ENCODE measurements at regions not wholly inside any gene's neighbourhood (a gene's known extent, or its start where the extent isn't known, plus 50 kb on each side); places are given as distances from the start of the nearest gene placed in this dataset.

- H3K27ac Mint-ChIP-seq (ENCODE audit: unreplicated experiment): no peak overlapping the region
- no peaks in the 10 kb centered on the region for H3K4me1 Mint-ChIP-seq (ENCODE audit: low read depth, unreplicated experiment)
- no peak overlapping the region for H3K4me3 Mint-ChIP-seq (ENCODE audit: low read depth, unreplicated experiment)
- BruUV-seq (replicated peaks): no TSS peak
- no peak for TF ChIP-seq CTCF (IDR thresholded peaks at IDR 0.05; ENCODE audit: unreplicated experiment)
- H3K36me3 Mint-ChIP-seq (ENCODE audit: insufficient read depth, unreplicated experiment): no peaks in the 10 kb centered on the region
- no peaks in the 10 kb centered on the region for H3K9me3 Mint-ChIP-seq (ENCODE audit: low read depth, unreplicated experiment)
- DNase-seq: no peak
- intact Hi-C loops (cut with micrococcal nuclease; ENCODE audit: unreplicated experiment): no loop called here
- H3K27me3 Mint-ChIP-seq (ENCODE audit: unreplicated experiment): no peaks in the 10 kb centered on the region
- CTCF ChIA-PET: no interaction called here
Measured at GRCh38 chr6:118715376-118715775, 64.0 kb upstream of the CEP85L start.

- intact Hi-C loops (cut with micrococcal nuclease; ENCODE audit: unreplicated experiment): no loop called here
- Mint-ChIP-seq H3K4me3 (ENCODE audit: low read depth, unreplicated experiment) (no peak overlapping the region), H3K27me3 (ENCODE audit: unreplicated experiment) (no peaks in the 10 kb centered on the region), H3K9me3 (ENCODE audit: low read depth, unreplicated experiment) (no peaks in the 10 kb centered on the region), H3K4me1 (ENCODE audit: low read depth, unreplicated experiment) (no peaks in the 10 kb centered on the region), H3K36me3 (ENCODE audit: insufficient read depth, unreplicated experiment) (no peaks in the 10 kb centered on the region), H3K27ac (ENCODE audit: unreplicated experiment) (no peak overlapping the region)
- TF ChIP-seq CTCF (IDR thresholded peaks at IDR 0.05; ENCODE audit: unreplicated experiment): no peak
- no TSS peak for BruUV-seq (replicated peaks)
- DNase-seq: no peak
- CTCF ChIA-PET: no interaction called here
Measured at GRCh38 chr6:118714756-118715155, 63.4 kb upstream of the CEP85L start.

- no TSS peak for BruUV-seq (replicated peaks)
- no peak overlapping the region for H3K27ac Mint-ChIP-seq (ENCODE audit: unreplicated experiment)
- no peak for DNase-seq
- H3K36me3 Mint-ChIP-seq (ENCODE audit: insufficient read depth, unreplicated experiment): peaks cover 9% of the 10 kb centered on the region
- H3K9me3 Mint-ChIP-seq (ENCODE audit: low read depth, unreplicated experiment): no peaks in the 10 kb centered on the region
- TF ChIP-seq CTCF (IDR thresholded peaks at IDR 0.05; ENCODE audit: unreplicated experiment): no peak
- no peaks in the 10 kb centered on the region for H3K27me3 Mint-ChIP-seq (ENCODE audit: unreplicated experiment)
- H3K4me1 Mint-ChIP-seq (ENCODE audit: low read depth, unreplicated experiment): peaks cover 11% of the 10 kb centered on the region
- CTCF ChIA-PET: no interaction called here
- intact Hi-C loops (cut with micrococcal nuclease; ENCODE audit: unreplicated experiment): no loop called here
- no peak overlapping the region for H3K4me3 Mint-ChIP-seq (ENCODE audit: low read depth, unreplicated experiment)
Measured at GRCh38 chr6:118712969-118713368, 61.6 kb upstream of the CEP85L start.

GRCh38 chr6:118710616-118711015, 59.2 kb upstream of the CEP85L start:
- Mint-ChIP-seq H3K9me3 (ENCODE audit: low read depth, unreplicated experiment) (no peaks in the 10 kb centered on the region), H3K4me1 (ENCODE audit: low read depth, unreplicated experiment) (peaks cover 27% of the 10 kb centered on the region), H3K36me3 (ENCODE audit: insufficient read depth, unreplicated experiment) (peaks cover 9% of the 10 kb centered on the region), H3K27me3 (ENCODE audit: unreplicated experiment) (no peaks in the 10 kb centered on the region), H3K27ac (ENCODE audit: unreplicated experiment) (no peak overlapping the region), H3K4me3 (ENCODE audit: low read depth, unreplicated experiment) (no peak overlapping the region)
- intact Hi-C loops (cut with micrococcal nuclease; ENCODE audit: unreplicated experiment): no loop called here
- CTCF ChIA-PET: interaction anchor here (1.3 kb wide), 1 partner anchor 10 kb away, joined by 3 read pairs; no protein-coding TSS in a partner anchor
- BruUV-seq (replicated peaks): no TSS peak
- TF ChIP-seq CTCF (IDR thresholded peaks at IDR 0.05; ENCODE audit: unreplicated experiment): no peak
- DNase-seq: no peak
